A549 (cell line): ENCODE measurements at regions not wholly inside any gene's neighbourhood (a gene's known extent, or its start where the extent isn't known, plus 50 kb on each side); places are given as distances from the start of the nearest gene placed in this dataset.

Experiments
- ATAC-seq, 2 experiments: fragments of 200-7000 bp in 1 of 2; fragments of >200 bp in 1 of 2; cut with Nextera tagmentation in 1 of 2; cut with Tn5 transposase in 1 of 2; 3 replicates each; pipeline versions ENCODE4 v1.8.0 to v1.9.1; 2018 to 2020; ENCODE audit warnings: mild to moderate bottlenecking in 1 of 2, moderate library complexity in 1 of 2
- CTCF ChIA-PET: fragments of 300-600 bp; sonication (Branson Sonifier 250); formaldehyde crosslinking; extraction: SDS; loops from one replicate; lab custom pipeline; 2021; ENCODE audit warnings: antibody characterized with exemption, inconsistent platforms; lab: Yijun Ruan, JAX
- POLR2A ChIA-PET: fragments of 350-600 bp; formaldehyde crosslinking; extraction: SDS; loops from one replicate; lab custom pipeline; 2021; ENCODE audit warnings: antibody characterized with exemption, inconsistent platforms; lab: Yijun Ruan, JAX
- DNase-seq, 2 experiments: peaks; one replicate each; pipeline versions ENCODE4 v3.0.0 to v3.0.0-alpha.2; 2011 to 2016; ENCODE audit warnings: low read depth in 1 of 2, low spot score in 1 of 2
- FAIRE-seq: peaks from 2 replicates; lab custom pipeline; 2011; peaks lifted over from hg19 to GRCh38; lab: Jason Lieb, UNC
- H3K27ac ChIP-seq, 2 experiments: fragments of >200 bp; sonication (Bioruptor Twin); formaldehyde crosslinking; 3 replicates each; pipeline ENCODE4 v1.5.1; 2016 to 2017
- H3K4me1 ChIP-seq: fragments of >200 bp; sonication (Bioruptor Twin); formaldehyde crosslinking; 3 replicates; pipeline ENCODE4 v1.6.1; 2016
- H3K4me2 ChIP-seq: fragments of >200 bp; sonication (Bioruptor Twin); formaldehyde crosslinking; 3 replicates; pipeline ENCODE4 v1.6.1; 2016
- H3K4me3 ChIP-seq: fragments of >200 bp; sonication (Bioruptor Twin); formaldehyde crosslinking; 3 replicates; pipeline ENCODE4 v1.5.1; 2016
- H3K9me3 ChIP-seq: fragments of >200 bp; sonication (Bioruptor Twin); formaldehyde crosslinking; 3 replicates; pipeline ENCODE4 v1.6.1; 2016
- CEBPB ChIP-seq, 2 experiments: fragments of >200 bp in 1 of 2; sonication (Bioruptor Twin) in 1 of 2; formaldehyde crosslinking in 1 of 2; IDR thresholded peaks; 2 replicates each; pipeline ENCODE4 v1.6.1; 2012 to 2016
- CHD2 ChIP-seq: fragments of 150-350 bp; IDR thresholded peaks from 2 replicates; pipeline ENCODE4 v1.6.1; 2014; ENCODE audit warnings: low read length; ENCODE audit not compliant: partially characterized antibody
- EHF ChIP-seq: fragments of 250-450 bp; sonication (Bioruptor Pico); IDR thresholded peaks from 2 replicates; pipeline ENCODE4 v1.5.0; 2020; ENCODE audit warnings: mild to moderate bottlenecking
- EP300 ChIP-seq, 2 experiments: fragments of >200 bp; sonication (Bioruptor Twin); formaldehyde crosslinking; IDR thresholded peaks; 2 replicates in 1 of 2; 3 replicates in 1 of 2; pipeline ENCODE4 v1.6.1; 2016 to 2017
- GATA3 ChIP-seq: IDR thresholded peaks from 2 replicates; pipeline ENCODE4 v1.6.1; 2012; ENCODE audit warnings: borderline replicate concordance
- HEYL ChIP-seq: fragments of 250-450 bp; sonication (Bioruptor Pico); IDR thresholded peaks from 2 replicates; pipeline ENCODE4 v1.8.0; 2021; ENCODE audit warnings: mild to moderate bottlenecking, moderate library complexity
- HOXB13 ChIP-seq: fragments of 250-450 bp; sonication (Bioruptor Pico); IDR thresholded peaks from 2 replicates; pipeline ENCODE4 v1.5.0; 2020; ENCODE audit warnings: low read depth, mild to moderate bottlenecking, moderate library complexity
- JUNB ChIP-seq: fragments of >200 bp; sonication (Bioruptor Twin); formaldehyde crosslinking; IDR thresholded peaks from 2 replicates; pipeline ENCODE4 v1.6.1; 2016
- KDM1A ChIP-seq: fragments of 200-600 bp; sonication (generic); IDR thresholded peaks from 2 replicates; pipeline ENCODE4 v1.6.1; 2016; ENCODE audit warnings: low read depth, mild to moderate bottlenecking
- MAFK ChIP-seq: fragments of 450-650 bp; IDR thresholded peaks from 2 replicates; pipeline ENCODE4 v1.6.1; 2014; ENCODE audit not compliant: partially characterized antibody
- MAZ ChIP-seq: fragments of 150-350 bp; IDR thresholded peaks from 2 replicates; pipeline ENCODE4 v1.6.1; 2014; ENCODE audit warnings: antibody characterized with exemption, low read depth, low read length, borderline replicate concordance
- NR3C1 ChIP-seq: fragments of >200 bp; sonication (Bioruptor Twin); formaldehyde crosslinking; IDR thresholded peaks from 3 replicates; pipeline ENCODE4 v1.6.1; 2017
- PHF8 ChIP-seq: fragments of 200-600 bp; sonication (generic); IDR thresholded peaks from 2 replicates; pipeline ENCODE4 v1.6.1; 2016; ENCODE audit warnings: low read depth, mild to moderate bottlenecking, antibody characterized with exemption, moderate library complexity, borderline replicate concordance
- POLR2AphosphoS2 ChIP-seq: conservative IDR thresholded peaks from 2 replicates; pipeline ENCODE4 v1.6.1; 2012; ENCODE audit warnings: low read length, improper control_type of control experiment, inconsistent platforms
- RCOR1 ChIP-seq: fragments of 150-350 bp; IDR thresholded peaks from 2 replicates; pipeline ENCODE4 v1.6.1; 2014; ENCODE audit warnings: antibody characterized with exemption, low read length, low read depth
- RFX5 ChIP-seq: fragments of 450-650 bp; IDR thresholded peaks from 2 replicates; pipeline ENCODE4 v1.7.1; 2014; ENCODE audit warnings: antibody characterized with exemption, mild to moderate bottlenecking, moderate library complexity
- RNF2 ChIP-seq: fragments of 200-600 bp; sonication (generic); IDR thresholded peaks from 2 replicates; pipeline ENCODE4 v1.6.1; 2016; ENCODE audit warnings: low read depth, mild to moderate bottlenecking, antibody characterized with exemption, moderate library complexity, borderline replicate concordance
- SMC3 ChIP-seq: fragments of >200 bp; sonication (Bioruptor Twin); formaldehyde crosslinking; IDR thresholded peaks from 3 replicates; pipeline ENCODE4 v1.6.1; 2018; ENCODE audit warnings: inconsistent platforms
- SREBF2 ChIP-seq: fragments of 450-650 bp; IDR thresholded peaks from 2 replicates; pipeline ENCODE4 v1.6.1; 2014; ENCODE audit warnings: mild to moderate bottlenecking, moderate library complexity
- ZFP36 ChIP-seq: fragments of 450-650 bp; IDR thresholded peaks from 2 replicates; pipeline ENCODE4 v1.6.1; 2014; ENCODE audit warnings: borderline replicate concordance; ENCODE audit not compliant: partially characterized antibody
- ZNF302 ChIP-seq: fragments of 250-450 bp; sonication (Bioruptor Pico); IDR thresholded peaks from 2 replicates; pipeline ENCODE4 v1.9.0; 2021; ENCODE audit warnings: inconsistent platforms, mild to moderate bottlenecking, moderate library complexity
- ZSCAN20 ChIP-seq: fragments of 250-450 bp; sonication (Bioruptor Pico); IDR thresholded peaks from 2 replicates; pipeline ENCODE4 v1.8.0; 2022; ENCODE audit warnings: mild to moderate bottlenecking, moderate library complexity
- WGBS: methylation state at CpG from one replicate; pipeline ENCODE4 v1.1.6; 2017; ENCODE audit errors: missing lambda C conversion rate; 5-methylcytosine and 5-hydroxymethylcytosine counted together
- TF ChIP-seq, protein P1 (sequence below): fragments of 450-650 bp; IDR thresholded peaks from 2 replicates; pipeline ENCODE4 v1.6.1; 2014; ENCODE audit warnings: antibody characterized with exemption
- TF ChIP-seq, protein P2 (sequence below): IDR thresholded peaks from 2 replicates; pipeline ENCODE4 v1.6.1; 2012; ENCODE audit warnings: low read depth, borderline replicate concordance
- TF ChIP-seq, protein P3 (sequence below): fragments of >200 bp; sonication (Bioruptor Twin); formaldehyde crosslinking; IDR thresholded peaks from 3 replicates; pipeline ENCODE4 v1.6.1; 2016
- TF ChIP-seq, protein P4 (sequence below): fragments of >200 bp; sonication (Bioruptor Twin); formaldehyde crosslinking; IDR thresholded peaks from 2 replicates; pipeline ENCODE4 v1.6.1; 2016
- TF ChIP-seq, protein P5 (sequence below): IDR thresholded peaks from 2 replicates; pipeline ENCODE4 v1.6.1; 2012

DNA sequence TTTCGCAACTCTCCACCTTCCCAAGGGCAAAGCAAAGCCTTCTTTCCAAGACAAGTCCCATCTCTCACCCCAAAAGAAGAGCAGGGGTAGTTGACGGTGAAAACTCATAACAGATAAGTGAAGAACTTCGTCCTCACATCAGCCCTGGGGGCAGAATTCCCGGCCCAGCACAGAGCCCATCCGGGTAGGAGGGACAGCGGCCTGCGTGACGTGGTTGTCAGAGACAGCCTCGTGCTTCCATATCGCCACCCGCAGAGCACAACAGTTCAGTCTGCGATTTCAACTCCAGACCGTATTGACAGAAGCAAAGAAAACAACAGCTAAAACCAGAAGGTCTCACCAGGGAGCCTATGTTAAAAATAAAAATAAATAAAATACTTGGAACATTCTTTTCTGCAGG is 273.2 kb downstream of the SYK start:
- FAIRE-seq (no peak), DNase-seq (no peak), ATAC-seq (no peak)
- Histone ChIP-seq H3K27ac (no peak overlapping the region), H3K4me3 (no peak overlapping the region), H3K4me1 (peaks cover 11% of the 10 kb centered on the region; the same call in 2 of the 3 replicates), H3K9me3 (no peaks in the 10 kb centered on the region), H3K4me2 (no peak overlapping the region)
- 81% methylated on average over 13 of the region's 13 CpGs for whole genome bisulfite sequencing
- ChIA-PET CTCF (interaction anchor here (1.9 kb wide), 1 partner anchor 38 kb away, joined by 7 read pairs; no protein-coding TSS in a partner anchor), POLR2A (no interaction called here)
- TF ChIP-seq, protein P1, sequence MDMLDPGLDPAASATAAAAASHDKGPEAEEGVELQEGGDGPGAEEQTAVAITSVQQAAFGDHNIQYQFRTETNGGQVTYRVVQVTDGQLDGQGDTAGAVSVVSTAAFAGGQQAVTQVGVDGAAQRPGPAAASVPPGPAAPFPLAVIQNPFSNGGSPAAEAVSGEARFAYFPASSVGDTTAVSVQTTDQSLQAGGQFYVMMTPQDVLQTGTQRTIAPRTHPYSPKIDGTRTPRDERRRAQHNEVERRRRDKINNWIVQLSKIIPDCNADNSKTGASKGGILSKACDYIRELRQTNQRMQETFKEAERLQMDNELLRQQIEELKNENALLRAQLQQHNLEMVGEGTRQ: no peak
- TF ChIP-seq RCOR1 (no peak), ZNF302 (CRISPR knock-in tag) (no peak), GATA3 (no peak), EP300 (IDR thresholded peaks at IDR 0.05) (no peak), MAZ (no peak), ZFP36 (no peak), RFX5 (no peak), SMC3 (no peak), CHD2 (no peak), NR3C1 (no peak)
- TF ChIP-seq, protein P2, sequence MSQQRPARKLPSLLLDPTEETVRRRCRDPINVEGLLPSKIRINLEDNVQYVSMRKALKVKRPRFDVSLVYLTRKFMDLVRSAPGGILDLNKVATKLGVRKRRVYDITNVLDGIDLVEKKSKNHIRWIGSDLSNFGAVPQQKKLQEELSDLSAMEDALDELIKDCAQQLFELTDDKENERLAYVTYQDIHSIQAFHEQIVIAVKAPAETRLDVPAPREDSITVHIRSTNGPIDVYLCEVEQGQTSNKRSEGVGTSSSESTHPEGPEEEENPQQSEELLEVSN: no peak
- TF ChIP-seq, protein P3, sequence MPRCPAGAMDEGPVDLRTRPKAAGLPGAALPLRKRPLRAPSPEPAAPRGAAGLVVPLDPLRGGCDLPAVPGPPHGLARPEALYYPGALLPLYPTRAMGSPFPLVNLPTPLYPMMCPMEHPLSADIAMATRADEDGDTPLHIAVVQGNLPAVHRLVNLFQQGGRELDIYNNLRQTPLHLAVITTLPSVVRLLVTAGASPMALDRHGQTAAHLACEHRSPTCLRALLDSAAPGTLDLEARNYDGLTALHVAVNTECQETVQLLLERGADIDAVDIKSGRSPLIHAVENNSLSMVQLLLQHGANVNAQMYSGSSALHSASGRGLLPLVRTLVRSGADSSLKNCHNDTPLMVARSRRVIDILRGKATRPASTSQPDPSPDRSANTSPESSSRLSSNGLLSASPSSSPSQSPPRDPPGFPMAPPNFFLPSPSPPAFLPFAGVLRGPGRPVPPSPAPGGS: no peak
- TF ChIP-seq, protein P4, sequence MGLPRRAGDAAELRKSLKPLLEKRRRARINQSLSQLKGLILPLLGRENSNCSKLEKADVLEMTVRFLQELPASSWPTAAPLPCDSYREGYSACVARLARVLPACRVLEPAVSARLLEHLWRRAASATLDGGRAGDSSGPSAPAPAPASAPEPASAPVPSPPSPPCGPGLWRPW: no peak

DNA sequence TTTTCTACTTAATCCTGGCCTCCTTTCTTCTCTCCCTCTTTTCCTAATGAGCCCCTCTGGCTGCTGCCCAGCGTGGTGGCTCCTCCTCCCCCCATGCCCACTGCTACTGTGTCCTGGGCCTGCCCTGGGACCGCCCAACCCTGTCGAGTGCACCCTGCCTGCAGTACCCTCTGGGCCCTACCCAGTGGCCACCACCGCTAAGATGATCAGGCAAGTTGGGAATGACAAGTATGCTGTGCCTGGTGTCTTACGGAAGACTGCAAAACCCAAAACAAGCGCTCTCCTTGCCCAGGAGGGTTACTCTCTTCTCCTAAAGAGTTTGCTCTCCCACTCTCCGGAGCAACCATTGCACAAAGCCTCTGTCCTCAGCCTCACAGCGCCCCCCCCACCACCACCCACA is 273.7 kb downstream of the SYK start:
- DNase-seq (no peak), FAIRE-seq (no peak), ATAC-seq (no peak)
- Histone ChIP-seq H3K4me2 (no peak overlapping the region), H3K4me3 (no peak overlapping the region), H3K9me3 (no peaks in the 10 kb centered on the region), H3K4me1 (peaks cover 11% of the 10 kb centered on the region; the same call in 2 of the 3 replicates), H3K27ac (no peak overlapping the region)
- TF ChIP-seq RFX5 (no peak), NR3C1 (no peak), PHF8 (no peak), EHF (CRISPR knock-in tag) (no peak), CEBPB (IDR thresholded peaks at IDR 0.05) (no peak), POLR2AphosphoS2 (no peak), ZSCAN20 (CRISPR knock-in tag) (no peak), RNF2 (no peak), HEYL (CRISPR knock-in tag) (no peak), SREBF2 (no peak), JUNB (no peak), SMC3 (no peak), MAFK (no peak), KDM1A (no peak), RCOR1 (no peak), HOXB13 (CRISPR knock-in tag) (no peak), GATA3 (no peak)
- TF ChIP-seq, protein P1: no peak
- TF ChIP-seq, protein P5, sequence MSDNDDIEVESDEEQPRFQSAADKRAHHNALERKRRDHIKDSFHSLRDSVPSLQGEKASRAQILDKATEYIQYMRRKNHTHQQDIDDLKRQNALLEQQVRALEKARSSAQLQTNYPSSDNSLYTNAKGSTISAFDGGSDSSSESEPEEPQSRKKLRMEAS: no peak
- ChIA-PET CTCF (no interaction called here), POLR2A (no interaction called here)
- whole genome bisulfite sequencing: 70% methylated on average over 7 of the region's 8 CpGs
